ENCODE measurements at regions not wholly inside any gene's neighbourhood (a gene's known extent, or its start where the extent isn't known, plus 50 kb on each side); places are given as distances from the start of the nearest gene placed in this dataset.
"Not testable (repeated sequence)": the region's sequence is repeated elsewhere in the genome, so short reads cannot be mapped to it uniquely, and the experiment has no call there.

GRCh38 chr5:155554500-155554899 lies 540.9 kb downstream of the KIF4B start:
- H3K27ac ChIP-seq: no peak overlapping the region
- H3K4me1 ChIP-seq: no peaks in the 10 kb centered on the region
- ATAC-seq (no peak), DNase-seq (no peak)
- no peaks in the 10 kb centered on the region for H3K36me3 ChIP-seq
- H3K4me3 ChIP-seq: no peak overlapping the region
- H3K9me3 ChIP-seq: no peaks in the 10 kb centered on the region
- TF ChIP-seq CTCF (IDR thresholded peaks at IDR 0.05 in 4 of 5, conservative IDR thresholded peaks at IDR 0.05 in 1 of 5): no peak
- no peak for TF ChIP-seq POLR2A (IDR thresholded peaks at IDR 0.05)
- intact Hi-C loops (cut with DNase I; ENCODE audit: low total_unique reads) (no loop called here), in situ Hi-C loops (cut with MboI; ENCODE audit: low sequenced_read_pairs in 4 of 4) (no loop called here)
- no peaks in the 10 kb centered on the region for H3K27me3 ChIP-seq

- TF ChIP-seq POLR2A (IDR thresholded peaks at IDR 0.05): no peak
- in situ Hi-C loops (cut with MboI; ENCODE audit: low sequenced_read_pairs in 4 of 4): no loop called here
- intact Hi-C loops (cut with DNase I; ENCODE audit: low total_unique reads): loop anchor here (5.0 kb wide), 2 partner anchors 119 to 1156 kb away; no protein-coding TSS in a partner anchor
Measured at GRCh38 chr5:155556222-155556621, 542.7 kb downstream of the KIF4B start.

GRCh38 chr5:155556700-155557099 lies 543.1 kb downstream of the KIF4B start:
- intact Hi-C loops (cut with DNase I; ENCODE audit: low total_unique reads): loop anchor here (5.0 kb wide), 2 partner anchors 119 to 1156 kb away; no protein-coding TSS in a partner anchor
- H3K27me3 ChIP-seq: no peaks in the 10 kb centered on the region
- TF ChIP-seq POLR2A (IDR thresholded peaks at IDR 0.05) (no peak), CTCF (IDR thresholded peaks at IDR 0.05 in 4 of 5, conservative IDR thresholded peaks at IDR 0.05 in 1 of 5) (no peak)
- H3K27ac ChIP-seq: no peak overlapping the region
- H3K9me3 ChIP-seq: no peaks in the 10 kb centered on the region
- ATAC-seq: no peak
- no peaks in the 10 kb centered on the region for H3K4me1 ChIP-seq
- DNase-seq: no peak
- no peak overlapping the region for H3K4me3 ChIP-seq
- no peaks in the 10 kb centered on the region for H3K36me3 ChIP-seq
- in situ Hi-C loops (cut with MboI; ENCODE audit: low sequenced_read_pairs in 4 of 4): no loop called here

More at GRCh38 chr5:155556222-155556621, 542.7 kb downstream of the KIF4B start:
- Histone ChIP-seq H3K4me3 (no peak overlapping the region), H3K9me3 (no peaks in the 10 kb centered on the region), H3K36me3 (no peaks in the 10 kb centered on the region), H3K4me1 (no peaks in the 10 kb centered on the region), H3K27ac (no peak overlapping the region), H3K27me3 (no peaks in the 10 kb centered on the region)
- ATAC-seq (no peak), DNase-seq (no peak)

GRCh38 chr5:155562158-155562557 lies 548.6 kb downstream of the KIF4B start:
- Histone ChIP-seq H3K36me3 (no peaks in the 10 kb centered on the region), H3K4me3 (no peak overlapping the region), H3K27ac (no peak overlapping the region), H3K9me3 (no peaks in the 10 kb centered on the region), H3K27me3 (no peaks in the 10 kb centered on the region), H3K4me1 (no peaks in the 10 kb centered on the region)
- ATAC-seq (no peak), DNase-seq (no peak)
- in situ Hi-C loops (cut with MboI; ENCODE audit: low sequenced_read_pairs in 4 of 4) (no loop called here), intact Hi-C loops (cut with DNase I; ENCODE audit: low total_unique reads) (no loop called here)
- TF ChIP-seq POLR2A (IDR thresholded peaks at IDR 0.05): no peak
- TF ChIP-seq CTCF (IDR thresholded peaks at IDR 0.05 in 4 of 5, conservative IDR thresholded peaks at IDR 0.05 in 1 of 5): no peak

- in situ Hi-C loops (cut with MboI; ENCODE audit: low sequenced_read_pairs in 4 of 4): no loop called here
- intact Hi-C loops (cut with DNase I; ENCODE audit: low total_unique reads): no loop called here
- ATAC-seq (no peak), DNase-seq (no peak)
- TF ChIP-seq POLR2A (IDR thresholded peaks at IDR 0.05): no peak
- Histone ChIP-seq H3K27ac (no peak overlapping the region), H3K27me3 (no peaks in the 10 kb centered on the region), H3K4me3 (no peak overlapping the region), H3K9me3 (peaks cover 0 to 5% (median 0%) of the 10 kb centered on the region in 3 donors), H3K36me3 (no peaks in the 10 kb centered on the region), H3K4me1 (no peaks in the 10 kb centered on the region)
Measured at GRCh38 chr5:155564541-155564940, 551.0 kb downstream of the KIF4B start.

- in situ Hi-C loops (cut with MboI; ENCODE audit: low sequenced_read_pairs in 4 of 4) (no loop called here), intact Hi-C loops (cut with DNase I; ENCODE audit: low total_unique reads) (no loop called here)
- H3K4me3 ChIP-seq: no peak overlapping the region
- no peak overlapping the region for H3K27ac ChIP-seq
- H3K27me3 ChIP-seq: no peaks in the 10 kb centered on the region
- H3K4me1 ChIP-seq: no peaks in the 10 kb centered on the region
- TF ChIP-seq CTCF (IDR thresholded peaks at IDR 0.05 in 4 of 5, conservative IDR thresholded peaks at IDR 0.05 in 1 of 5) (no peak), POLR2A (IDR thresholded peaks at IDR 0.05) (no peak)
- H3K36me3 ChIP-seq: no peaks in the 10 kb centered on the region
- no peak for DNase-seq
- H3K9me3 ChIP-seq: no peaks in the 10 kb centered on the region
- no peak for ATAC-seq
Measured at GRCh38 chr5:155575861-155576260, 562.3 kb downstream of the KIF4B start.

- DNase-seq; in situ Hi-C loops (cut with MboI; ENCODE audit: low sequenced_read_pairs in 4 of 4); H3K27ac ChIP-seq; ATAC-seq; H3K4me1 ChIP-seq; intact Hi-C loops (cut with DNase I; ENCODE audit: low total_unique reads); H3K27me3 ChIP-seq; H3K9me3 ChIP-seq; H3K36me3 ChIP-seq; H3K4me3 ChIP-seq: not testable (repeated sequence)
Measured at GRCh38 chr5:155586808-155587207, 573.3 kb downstream of the KIF4B start.

Measured in gastrocnemius medialis (tissue), 4 donors.